WI38 (cell line): ENCODE measurements at regions not wholly inside any gene's neighbourhood (a gene's known extent, or its start where the extent isn't known, plus 50 kb on each side); places are given as distances from the start of the nearest gene placed in this dataset.

Experiments used
- H3K4me3 ChIP-seq: 2 replicates; pipeline ENCODE4 v1.5.1; 2011; ENCODE audit warnings: low read depth, mild to moderate bottlenecking, control low read depth, low read length
- TF ChIP-seq, protein P1 (sequence below): IDR thresholded peaks from 2 replicates; pipeline ENCODE4 v1.5.1; 2012; ENCODE audit warnings: low read depth, mild to moderate bottlenecking, control low read depth, low read length

DNA sequence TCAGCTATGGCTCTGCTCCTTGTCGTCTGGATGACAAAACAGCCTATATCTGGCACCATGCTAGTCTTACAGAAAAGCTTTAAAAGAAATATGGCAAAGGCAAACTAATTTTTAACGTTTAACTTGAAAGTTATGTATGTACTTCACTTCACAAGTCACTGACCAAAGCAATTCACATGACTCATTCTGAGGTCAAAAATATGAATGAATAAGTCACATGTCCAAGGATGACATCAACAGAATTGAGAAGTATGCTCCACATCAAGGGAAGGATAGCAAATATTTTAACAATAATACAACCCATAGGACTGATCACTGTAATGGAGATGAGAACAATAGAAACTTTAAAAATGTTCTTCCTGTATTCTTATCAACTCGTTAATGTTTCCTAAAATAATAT lies 1072.6 kb upstream of the NUDT12 start:
- no peak overlapping the region for H3K4me3 ChIP-seq
- TF ChIP-seq, protein P1, sequence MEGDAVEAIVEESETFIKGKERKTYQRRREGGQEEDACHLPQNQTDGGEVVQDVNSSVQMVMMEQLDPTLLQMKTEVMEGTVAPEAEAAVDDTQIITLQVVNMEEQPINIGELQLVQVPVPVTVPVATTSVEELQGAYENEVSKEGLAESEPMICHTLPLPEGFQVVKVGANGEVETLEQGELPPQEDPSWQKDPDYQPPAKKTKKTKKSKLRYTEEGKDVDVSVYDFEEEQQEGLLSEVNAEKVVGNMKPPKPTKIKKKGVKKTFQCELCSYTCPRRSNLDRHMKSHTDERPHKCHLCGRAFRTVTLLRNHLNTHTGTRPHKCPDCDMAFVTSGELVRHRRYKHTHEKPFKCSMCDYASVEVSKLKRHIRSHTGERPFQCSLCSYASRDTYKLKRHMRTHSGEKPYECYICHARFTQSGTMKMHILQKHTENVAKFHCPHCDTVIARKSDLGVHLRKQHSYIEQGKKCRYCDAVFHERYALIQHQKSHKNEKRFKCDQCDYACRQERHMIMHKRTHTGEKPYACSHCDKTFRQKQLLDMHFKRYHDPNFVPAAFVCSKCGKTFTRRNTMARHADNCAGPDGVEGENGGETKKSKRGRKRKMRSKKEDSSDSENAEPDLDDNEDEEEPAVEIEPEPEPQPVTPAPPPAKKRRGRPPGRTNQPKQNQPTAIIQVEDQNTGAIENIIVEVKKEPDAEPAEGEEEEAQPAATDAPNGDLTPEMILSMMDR = no peak

DNA sequence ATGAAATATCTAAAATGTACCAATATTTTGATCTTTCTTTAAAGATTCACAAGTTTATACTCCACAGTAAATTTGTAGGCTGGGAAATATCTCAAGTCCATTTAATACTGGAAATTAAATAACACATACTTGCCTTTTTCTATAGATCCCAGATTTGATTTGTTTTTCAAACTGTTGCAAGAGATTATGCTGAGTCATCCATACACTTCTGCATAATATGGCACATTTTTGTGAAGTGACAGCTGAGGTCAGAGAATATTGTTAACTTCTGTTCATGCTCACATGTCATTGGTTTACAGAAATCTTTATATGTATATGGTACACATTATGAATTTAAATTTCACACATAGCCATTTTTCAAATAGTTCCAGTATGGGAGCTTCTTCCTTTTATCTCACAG lies 1066.3 kb upstream of the NUDT12 start:
- H3K4me3 ChIP-seq = no peak overlapping the region
- TF ChIP-seq, protein P1 = no peak

GRCh38 chr5:104626122-104626521 lies 1063.5 kb upstream of the NUDT12 start:
- no peak overlapping the region for H3K4me3 ChIP-seq
- TF ChIP-seq, protein P1 = no peak

- TF ChIP-seq, protein P1 = no peak
- H3K4me3 ChIP-seq = no peak overlapping the region
These were observed 1049.4 kb upstream of the NUDT12 start for GRCh38 chr5:104612005-104612404.

GRCh38 chr5:104611135-104611767 lies 1048.7 kb upstream of the NUDT12 start:
- H3K4me3 ChIP-seq = no peak overlapping the region
- TF ChIP-seq, protein P1 = no peak

DNA sequence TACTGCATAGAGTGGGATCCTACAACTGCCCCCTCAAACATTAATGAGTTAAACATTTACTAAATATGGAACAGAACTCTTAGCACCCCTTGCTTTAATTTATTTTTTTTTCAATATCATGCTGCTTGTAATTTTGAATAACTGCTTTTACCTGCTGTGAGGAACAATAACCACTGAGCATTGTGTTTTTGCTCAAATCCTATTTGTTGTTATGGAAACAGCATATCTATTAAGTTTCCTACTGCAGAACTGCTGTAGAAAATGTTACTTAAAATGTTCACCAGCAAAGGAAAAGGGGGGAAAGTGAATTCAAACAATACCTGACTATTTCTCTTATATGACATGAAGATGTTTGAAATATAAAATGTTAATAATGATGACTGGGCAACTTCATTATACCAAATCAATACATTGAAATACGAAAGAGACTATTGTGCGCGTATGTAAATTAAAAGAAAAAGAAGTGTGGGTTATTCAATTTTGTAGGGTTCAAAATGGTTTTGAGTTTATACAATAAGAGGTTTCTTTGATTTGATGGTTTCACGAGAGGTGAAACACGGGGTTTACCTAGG lies 1043.8 kb upstream of the NUDT12 start:
- TF ChIP-seq, protein P1 = no peak
- H3K4me3 ChIP-seq = no peak overlapping the region

- TF ChIP-seq, protein P1 = no peak
These were observed 1037.1 kb upstream of the NUDT12 start for GRCh38 chr5:104599726-104600125.

More at GRCh38 chr5:104599726-104600125, 1037.1 kb upstream of the NUDT12 start:
- no peak overlapping the region for H3K4me3 ChIP-seq
